ENCODE measurements at regions not wholly inside any gene's neighbourhood (a gene's known extent, or its start where the extent isn't known, plus 50 kb on each side); places are given as distances from the start of the nearest gene placed in this dataset.
A peak's percentile ranks its signal among the peaks of the same experiment; 100 is the strongest.

DNA sequence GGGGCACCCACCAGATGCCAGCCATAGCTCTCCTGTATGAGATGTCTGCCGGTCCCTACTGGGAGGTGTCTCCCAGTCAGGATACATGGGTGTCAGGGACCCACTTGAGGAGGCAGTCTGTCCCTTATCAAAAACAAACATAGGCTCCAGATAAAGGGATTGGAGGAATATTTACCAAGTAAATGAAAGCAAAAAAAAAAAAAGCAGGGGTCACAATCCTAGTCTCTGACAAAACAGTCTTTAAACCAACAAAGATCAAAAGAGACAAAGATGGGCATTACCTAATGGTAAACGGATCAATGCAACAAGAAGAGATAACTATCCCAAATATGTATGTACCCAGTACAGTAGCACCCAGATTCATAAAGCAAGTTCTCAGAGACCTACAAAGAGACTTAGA lies 640.0 kb upstream of the LRRTM4 start (continued):
- no peak for TF ChIP-seq ZNF598 (CRISPR knock-in tag; IDR thresholded peaks at IDR 0.05; ENCODE audit: borderline replicate concordance)
- no peak for TF ChIP-seq ZNF260 (CRISPR knock-in tag; IDR thresholded peaks at IDR 0.05; ENCODE audit: borderline replicate concordance, low read depth)
- TF ChIP-seq ATF7-NPFF (CRISPR knock-in tag; IDR thresholded peaks at IDR 0.05; ENCODE audit: low read depth) = no peak
- TF ChIP-seq ZNF652 (CRISPR knock-in tag; IDR thresholded peaks at IDR 0.05; ENCODE audit: borderline replicate concordance, low read depth) = no peak
- no peak for TF ChIP-seq ZNF879 (CRISPR knock-in tag; IDR thresholded peaks at IDR 0.05)
- TF ChIP-seq GMEB1 (CRISPR knock-in tag; IDR thresholded peaks at IDR 0.05; ENCODE audit: borderline replicate concordance) = no peak
- TF ChIP-seq RFX1 (IDR thresholded peaks at IDR 0.05) = no peak
- TF ChIP-seq ZNF563 (CRISPR knock-in tag; IDR thresholded peaks at IDR 0.05) = no peak
- TF ChIP-seq EHMT2 (IDR thresholded peaks at IDR 0.05; ENCODE audit: borderline replicate concordance, low read depth, low read length) = peak; percentile 40; the same call in 1 of the 2 replicates
- TF ChIP-seq SIX4 (CRISPR knock-in tag; IDR thresholded peaks at IDR 0.05) = peak; percentile 72; the same call in 1 of the 2 replicates
- no peak for TF ChIP-seq PTBP1 (IDR thresholded peaks at IDR 0.05; ENCODE audit: low read depth, low read length, poor library complexity, severe bottlenecking)
- no peak for TF ChIP-seq REST (IDR thresholded peaks at IDR 0.05; ENCODE audit: borderline replicate concordance in 1 of 2, low read depth in 1 of 2, low read length in 2 of 2)
- TF ChIP-seq SAFB2 (CRISPR knock-in tag; IDR thresholded peaks at IDR 0.05; ENCODE audit: borderline replicate concordance, low read depth) = no peak
- TF ChIP-seq, protein P1, sequence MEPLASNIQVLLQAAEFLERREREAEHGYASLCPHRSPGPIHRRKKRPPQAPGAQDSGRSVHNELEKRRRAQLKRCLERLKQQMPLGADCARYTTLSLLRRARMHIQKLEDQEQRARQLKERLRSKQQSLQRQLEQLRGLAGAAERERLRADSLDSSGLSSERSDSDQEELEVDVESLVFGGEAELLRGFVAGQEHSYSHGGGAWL (CRISPR knock-in tag; IDR thresholded peaks at IDR 0.05) = no peak
- TF ChIP-seq ZNF10 (CRISPR knock-in tag; IDR thresholded peaks at IDR 0.05; ENCODE audit: borderline replicate concordance, low read depth) = no peak
- TF ChIP-seq, protein P2, sequence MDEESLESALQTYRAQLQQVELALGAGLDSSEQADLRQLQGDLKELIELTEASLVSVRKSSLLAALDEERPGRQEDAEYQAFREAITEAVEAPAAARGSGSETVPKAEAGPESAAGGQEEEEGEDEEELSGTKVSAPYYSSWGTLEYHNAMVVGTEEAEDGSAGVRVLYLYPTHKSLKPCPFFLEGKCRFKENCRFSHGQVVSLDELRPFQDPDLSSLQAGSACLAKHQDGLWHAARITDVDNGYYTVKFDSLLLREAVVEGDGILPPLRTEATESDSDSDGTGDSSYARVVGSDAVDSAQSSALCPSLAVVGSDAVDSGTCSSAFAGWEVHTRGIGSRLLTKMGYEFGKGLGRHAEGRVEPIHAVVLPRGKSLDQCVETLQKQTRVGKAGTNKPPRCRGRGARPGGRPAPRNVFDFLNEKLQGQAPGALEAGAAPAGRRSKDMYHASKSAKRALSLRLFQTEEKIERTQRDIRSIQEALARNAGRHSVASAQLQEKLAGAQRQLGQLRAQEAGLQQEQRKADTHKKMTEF (CRISPR knock-in tag; IDR thresholded peaks at IDR 0.05) = peak; percentile 77
- TF ChIP-seq NFIC (IDR thresholded peaks at IDR 0.05; ENCODE audit: low read length) = peak; percentile 93
- TF ChIP-seq ZNF780A (CRISPR knock-in tag; IDR thresholded peaks at IDR 0.05) = no peak
- no peak for TF ChIP-seq ZNF121 (CRISPR knock-in tag; IDR thresholded peaks at IDR 0.05)
- TF ChIP-seq ZBTB38 (CRISPR knock-in tag; IDR thresholded peaks at IDR 0.05) = no peak

Measured in HepG2 (cell line).